ENCODE measurements at regions not wholly inside any gene's neighbourhood (a gene's known extent, or its start where the extent isn't known, plus 50 kb on each side); places are given as distances from the start of the nearest gene placed in this dataset.

DNA sequence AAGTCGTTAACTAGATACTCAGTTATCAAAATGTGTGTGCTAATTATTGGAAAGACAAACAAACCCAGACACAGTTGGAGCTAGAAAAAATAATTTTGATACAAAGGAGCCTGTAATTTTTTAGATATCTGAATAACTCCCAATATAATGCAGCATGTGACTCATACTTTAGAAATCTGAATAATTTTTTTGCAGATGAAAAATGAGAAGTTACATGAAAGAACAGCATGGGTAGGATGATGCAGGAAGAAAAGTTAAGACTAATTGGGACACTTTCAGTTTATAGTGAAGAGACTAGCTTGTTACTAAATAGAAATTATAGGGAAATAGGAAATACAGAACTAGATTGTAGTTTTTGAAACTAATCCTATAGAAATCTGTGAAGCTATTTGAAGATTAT lies 945.8 kb downstream of the CBLN2 start:
- no peak for TF ChIP-seq CTCF (IDR thresholded peaks at IDR 0.05)
- no peak for TF ChIP-seq POLR2A (IDR thresholded peaks at IDR 0.05)
